ENCODE measurements at regions not wholly inside any gene's neighbourhood (a gene's known extent, or its start where the extent isn't known, plus 50 kb on each side); places are given as distances from the start of the nearest gene placed in this dataset.

DNA sequence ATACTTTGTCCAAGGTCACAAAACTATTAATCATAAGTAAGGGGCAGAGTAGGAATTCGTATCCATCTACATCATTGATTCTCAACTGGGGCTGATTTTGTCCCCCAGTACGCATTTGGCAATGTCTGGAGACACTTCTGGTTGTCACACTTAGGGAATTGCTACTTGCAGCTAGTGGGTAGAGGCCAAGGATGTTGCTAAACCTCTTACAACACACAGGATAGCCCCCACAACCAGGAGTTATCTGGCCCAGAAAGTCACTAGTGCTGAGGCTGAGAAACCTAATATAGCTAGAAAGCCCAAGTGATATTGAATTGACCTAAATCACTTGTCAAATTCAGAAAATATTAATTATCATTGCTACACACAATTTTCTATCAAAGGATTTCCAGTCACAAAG is 120.4 kb upstream of the ABCA1 start:
- no peaks in the 10 kb centered on the region for H3K36me3 ChIP-seq
- peaks cover 0 to 7% (median 0%) of the 10 kb centered on the region in 4 donors for H3K4me1 ChIP-seq
- H3K27me3 ChIP-seq: no peaks in the 10 kb centered on the region
- peaks cover 0 to under 1% (median 0%) of the 10 kb centered on the region in 4 donors for H3K9me3 ChIP-seq
- intact Hi-C loops (cut with DNase I): no loop called here
- 100% methylated on average over 1 of the region's 2 CpGs for WGBS
- no peak overlapping the region for H3K4me3 ChIP-seq
- no peak overlapping the region for H3K27ac ChIP-seq (replicated peaks in 1 of 4)
- TF ChIP-seq POLR2A (IDR thresholded peaks at IDR 0.05; ENCODE audit: low read depth) (no peak), POLR2AphosphoS5 (IDR thresholded peaks at IDR 0.05) (no peak), EP300 (IDR thresholded peaks at IDR 0.05) (no peak)
- TF ChIP-seq, protein P1, sequence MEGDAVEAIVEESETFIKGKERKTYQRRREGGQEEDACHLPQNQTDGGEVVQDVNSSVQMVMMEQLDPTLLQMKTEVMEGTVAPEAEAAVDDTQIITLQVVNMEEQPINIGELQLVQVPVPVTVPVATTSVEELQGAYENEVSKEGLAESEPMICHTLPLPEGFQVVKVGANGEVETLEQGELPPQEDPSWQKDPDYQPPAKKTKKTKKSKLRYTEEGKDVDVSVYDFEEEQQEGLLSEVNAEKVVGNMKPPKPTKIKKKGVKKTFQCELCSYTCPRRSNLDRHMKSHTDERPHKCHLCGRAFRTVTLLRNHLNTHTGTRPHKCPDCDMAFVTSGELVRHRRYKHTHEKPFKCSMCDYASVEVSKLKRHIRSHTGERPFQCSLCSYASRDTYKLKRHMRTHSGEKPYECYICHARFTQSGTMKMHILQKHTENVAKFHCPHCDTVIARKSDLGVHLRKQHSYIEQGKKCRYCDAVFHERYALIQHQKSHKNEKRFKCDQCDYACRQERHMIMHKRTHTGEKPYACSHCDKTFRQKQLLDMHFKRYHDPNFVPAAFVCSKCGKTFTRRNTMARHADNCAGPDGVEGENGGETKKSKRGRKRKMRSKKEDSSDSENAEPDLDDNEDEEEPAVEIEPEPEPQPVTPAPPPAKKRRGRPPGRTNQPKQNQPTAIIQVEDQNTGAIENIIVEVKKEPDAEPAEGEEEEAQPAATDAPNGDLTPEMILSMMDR (IDR thresholded peaks at IDR 0.05): no peak
- no peak for DNase-seq (ENCODE audit: extremely low spot score)

DNA sequence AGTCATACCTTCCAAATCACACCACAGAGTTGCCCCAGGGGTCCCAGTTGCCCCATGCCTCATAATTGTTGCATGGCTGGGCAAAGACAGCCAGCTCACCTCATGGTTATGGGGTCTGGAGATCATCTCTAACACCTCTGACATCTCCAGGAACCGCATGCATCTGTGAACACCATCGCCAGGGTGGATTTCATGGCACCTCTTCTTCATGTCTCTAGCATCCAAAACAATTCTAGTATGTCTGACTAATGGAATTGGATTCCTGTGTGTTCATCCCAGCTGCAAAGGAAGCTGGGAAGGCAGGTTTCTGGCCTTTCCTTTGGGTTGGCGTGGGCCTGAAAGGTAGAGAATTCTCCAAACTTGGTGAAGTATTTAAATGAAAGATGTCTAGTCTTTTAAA is 122.3 kb upstream of the ABCA1 start:
- TF ChIP-seq POLR2A (IDR thresholded peaks at IDR 0.05; ENCODE audit: low read depth) (no peak), EP300 (IDR thresholded peaks at IDR 0.05) (no peak), POLR2AphosphoS5 (IDR thresholded peaks at IDR 0.05) (no peak)
- TF ChIP-seq, protein P1 (IDR thresholded peaks at IDR 0.05): no peak
- no peaks in the 10 kb centered on the region for H3K27me3 ChIP-seq
- no peak for DNase-seq (ENCODE audit: extremely low spot score)
- H3K9me3 ChIP-seq: peaks cover 0 to 5% (median 0%) of the 10 kb centered on the region in 4 donors
- 57% methylated on average over 3 of the region's 3 CpGs for WGBS
- no peak overlapping the region for H3K4me3 ChIP-seq
- peaks cover 0 to 9% (median 3%) of the 10 kb centered on the region in 4 donors for H3K4me1 ChIP-seq
- no peaks in the 10 kb centered on the region for H3K36me3 ChIP-seq
- no peak overlapping the region for H3K27ac ChIP-seq (replicated peaks in 1 of 4)
- intact Hi-C loops (cut with DNase I): no loop called here

DNA sequence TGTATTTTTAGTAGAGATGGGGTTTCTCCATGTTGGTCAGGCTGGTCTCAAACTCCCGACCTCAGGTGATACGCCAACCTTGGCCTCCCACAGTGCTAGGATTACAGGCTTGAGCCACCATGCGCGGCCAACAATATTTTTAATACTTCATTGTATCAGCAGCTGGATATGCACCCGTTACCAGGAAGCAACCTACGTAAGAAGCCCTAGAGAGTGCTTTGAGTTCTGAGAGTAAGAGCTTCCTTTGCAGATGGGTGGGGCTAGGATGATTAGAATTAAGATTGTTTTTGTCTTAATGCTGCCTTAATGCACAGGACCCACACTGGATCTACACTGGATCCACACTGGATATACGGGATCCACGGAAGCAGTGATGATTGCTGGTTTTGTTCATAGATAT is 123.9 kb upstream of the ABCA1 start:
- no peaks in the 10 kb centered on the region for H3K27me3 ChIP-seq
- peaks cover 0 to 9% (median 3%) of the 10 kb centered on the region in 4 donors for H3K4me1 ChIP-seq
- DNase-seq (ENCODE audit: extremely low spot score): no peak
- H3K36me3 ChIP-seq: no peaks in the 10 kb centered on the region
- no peak overlapping the region for H3K4me3 ChIP-seq
- intact Hi-C loops (cut with DNase I): no loop called here
- no peak overlapping the region for H3K27ac ChIP-seq (replicated peaks in 1 of 4)
- TF ChIP-seq, protein P1 (IDR thresholded peaks at IDR 0.05): no peak
- TF ChIP-seq EP300 (IDR thresholded peaks at IDR 0.05): no peak
- 80% methylated on average over 8 of the region's 8 CpGs for WGBS
- H3K9me3 ChIP-seq: peaks cover 0 to 5% (median 0%) of the 10 kb centered on the region in 4 donors

DNA sequence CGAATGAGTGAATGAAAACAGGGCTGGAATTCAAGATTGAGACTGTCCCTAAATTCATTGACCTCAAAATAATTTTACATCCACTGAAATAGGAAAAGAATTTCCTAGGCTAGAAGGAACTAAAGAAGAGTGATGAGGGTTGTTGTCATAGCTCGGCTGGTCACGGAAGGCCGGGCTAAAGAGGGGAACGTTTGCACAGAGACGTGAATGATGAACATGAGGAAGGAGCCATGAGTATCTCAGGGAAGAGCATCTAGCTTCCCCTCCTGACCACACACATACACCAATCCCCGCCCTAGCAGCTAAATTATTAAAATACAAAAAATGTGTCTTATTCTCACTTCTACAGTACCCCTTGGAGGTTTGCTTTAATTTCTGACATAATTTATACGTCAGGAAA is 124.4 kb upstream of the ABCA1 start:
- Histone ChIP-seq H3K36me3 (no peaks in the 10 kb centered on the region), H3K9me3 (peaks cover 0 to 5% (median 0%) of the 10 kb centered on the region in 4 donors), H3K27me3 (no peaks in the 10 kb centered on the region), H3K4me1 (peaks cover 0 to 9% (median 3%) of the 10 kb centered on the region in 4 donors), H3K4me3 (no peak overlapping the region), H3K27ac (replicated peaks in 1 of 4) (no peak overlapping the region)
- no peak for DNase-seq (ENCODE audit: extremely low spot score)
- TF ChIP-seq, protein P1 (IDR thresholded peaks at IDR 0.05): no peak
- TF ChIP-seq POLR2A (IDR thresholded peaks at IDR 0.05; ENCODE audit: low read depth) (no peak), EP300 (IDR thresholded peaks at IDR 0.05) (no peak), POLR2AphosphoS5 (IDR thresholded peaks at IDR 0.05) (no peak)
- intact Hi-C loops (cut with DNase I): no loop called here
- 68% methylated on average over 8 of the region's 8 CpGs for WGBS

DNA sequence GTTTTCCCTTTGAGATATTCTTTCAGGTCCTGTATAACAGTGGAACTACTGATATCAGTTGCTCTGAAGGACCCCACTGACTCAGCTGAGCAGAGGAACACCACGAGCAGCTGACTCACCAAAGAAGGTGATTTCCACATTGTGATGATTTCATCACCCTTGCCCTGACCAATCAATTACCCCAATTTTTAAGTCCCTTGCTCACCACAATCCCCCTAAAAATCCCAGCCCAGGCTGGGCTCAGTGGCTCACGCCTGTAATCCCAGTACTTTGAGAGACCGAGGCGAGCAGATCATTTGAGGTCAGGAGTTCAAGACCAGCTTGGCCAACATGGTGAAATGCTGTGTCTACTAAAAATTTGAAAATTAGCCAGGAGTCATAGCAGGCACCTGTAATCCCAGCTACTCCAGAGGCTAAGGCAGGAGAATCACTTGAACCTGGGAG is 125.3 kb upstream of the ABCA1 start:
- WGBS: 73% methylated on average over 4 of the region's 4 CpGs
- peaks cover 0 to 9% (median 3%) of the 10 kb centered on the region in 4 donors for H3K4me1 ChIP-seq
- peaks cover 0 to 5% (median 0%) of the 10 kb centered on the region in 4 donors for H3K9me3 ChIP-seq
- H3K27me3 ChIP-seq: no peaks in the 10 kb centered on the region
- no peaks in the 10 kb centered on the region for H3K36me3 ChIP-seq
- H3K4me3 ChIP-seq: no peak overlapping the region
- TF ChIP-seq, protein P1 (IDR thresholded peaks at IDR 0.05): no peak
- TF ChIP-seq POLR2AphosphoS5 (IDR thresholded peaks at IDR 0.05): peak in 1 of 2 donors; percentile 34
- H3K27ac ChIP-seq (replicated peaks in 1 of 4): no peak overlapping the region
- intact Hi-C loops (cut with DNase I): no loop called here
- DNase-seq (ENCODE audit: extremely low spot score): no peak

All from esophagus muscularis mucosa (tissue), 4 donors.